ENCODE measurements at regions not wholly inside any gene's neighbourhood (a gene's known extent, or its start where the extent isn't known, plus 50 kb on each side); places are given as distances from the start of the nearest gene placed in this dataset.

DNA sequence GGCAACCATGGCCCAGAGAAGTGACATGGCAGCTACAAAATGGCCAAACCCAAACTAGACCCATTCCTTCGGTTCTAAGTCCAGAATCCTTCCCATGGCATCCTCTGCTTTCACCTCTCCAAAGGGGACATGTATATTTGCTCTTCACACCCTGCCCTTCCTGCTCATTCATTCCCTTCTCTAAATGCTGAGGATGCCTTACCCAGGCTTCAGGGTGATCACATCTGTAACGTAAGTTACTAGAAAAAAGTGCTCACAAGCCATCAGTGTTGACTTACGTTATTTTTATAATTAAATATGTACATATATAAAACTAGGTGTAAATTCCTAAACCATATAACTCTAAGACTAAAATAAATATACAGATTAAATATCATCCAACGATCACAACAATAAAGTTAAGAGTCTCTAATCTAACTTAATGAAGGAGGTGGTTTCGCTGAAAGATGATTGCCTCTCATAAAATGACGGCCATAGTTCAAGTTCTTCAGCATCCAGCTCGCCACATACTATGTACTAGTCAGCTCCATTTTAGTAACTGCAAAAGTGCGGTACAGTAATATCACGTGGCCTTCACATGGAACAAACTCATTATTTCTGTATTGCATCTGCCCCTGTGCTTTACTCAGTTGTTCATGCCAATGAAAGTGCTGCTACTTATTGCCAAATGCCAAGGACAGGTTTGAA is 74.6 kb downstream of the TENT5C start:
- H3K27ac Mint-ChIP-seq, result no peak overlapping the region
- ATAC-seq (no peak), DNase-seq (ENCODE audit: low spot score) (no peak)
- Histone ChIP-seq H3K36me3 (ENCODE audit: insufficient read depth) (no peaks in the 10 kb centered on the region), H2AFZ (no peak overlapping the region), H3K4me2 (no peak overlapping the region), H3K27ac (ENCODE audit: low read depth) (no peak overlapping the region), H3K4me1 (ENCODE audit: insufficient read depth) (no peaks in the 10 kb centered on the region), H4K20me1 (replicated peaks; ENCODE audit: insufficient read depth) (no peaks in the 10 kb centered on the region), H3F3A (replicated peaks; ENCODE audit: low read depth) (no peaks in the 10 kb centered on the region), H3K4me3 (no peak overlapping the region), H3K9me2 (ENCODE audit: insufficient read depth) (no peaks in the 10 kb centered on the region), H3K27me3 (ENCODE audit: insufficient read depth) (no peaks in the 10 kb centered on the region), H3K79me2 (replicated peaks; ENCODE audit: insufficient read depth) (no peaks in the 10 kb centered on the region)
- TF ChIP-seq EZH2 (IDR thresholded peaks at IDR 0.05; ENCODE audit: low read depth, unreplicated experiment) (no peak), ZNF331 (CRISPR knock-in tag; IDR thresholded peaks at IDR 0.05; ENCODE audit: low read depth) (no peak), JUNB (IDR thresholded peaks at IDR 0.05; ENCODE audit: unreplicated experiment) (no peak), REST (IDR thresholded peaks at IDR 0.05; ENCODE audit: unreplicated experiment) (no peak), EZH2phosphoT487 (IDR thresholded peaks at IDR 0.05; ENCODE audit: unreplicated experiment) (no peak), POLR2AphosphoS5 (IDR thresholded peaks at IDR 0.05; ENCODE audit: low read depth) (no peak), CREB1 (CRISPR knock-in tag; IDR thresholded peaks at IDR 0.05; ENCODE audit: low read depth) (no peak), ETS1 (IDR thresholded peaks at IDR 0.05) (no peak), STAT1 (IDR thresholded peaks at IDR 0.05; ENCODE audit: unreplicated experiment) (no peak)
- TF ChIP-seq, protein P1, sequence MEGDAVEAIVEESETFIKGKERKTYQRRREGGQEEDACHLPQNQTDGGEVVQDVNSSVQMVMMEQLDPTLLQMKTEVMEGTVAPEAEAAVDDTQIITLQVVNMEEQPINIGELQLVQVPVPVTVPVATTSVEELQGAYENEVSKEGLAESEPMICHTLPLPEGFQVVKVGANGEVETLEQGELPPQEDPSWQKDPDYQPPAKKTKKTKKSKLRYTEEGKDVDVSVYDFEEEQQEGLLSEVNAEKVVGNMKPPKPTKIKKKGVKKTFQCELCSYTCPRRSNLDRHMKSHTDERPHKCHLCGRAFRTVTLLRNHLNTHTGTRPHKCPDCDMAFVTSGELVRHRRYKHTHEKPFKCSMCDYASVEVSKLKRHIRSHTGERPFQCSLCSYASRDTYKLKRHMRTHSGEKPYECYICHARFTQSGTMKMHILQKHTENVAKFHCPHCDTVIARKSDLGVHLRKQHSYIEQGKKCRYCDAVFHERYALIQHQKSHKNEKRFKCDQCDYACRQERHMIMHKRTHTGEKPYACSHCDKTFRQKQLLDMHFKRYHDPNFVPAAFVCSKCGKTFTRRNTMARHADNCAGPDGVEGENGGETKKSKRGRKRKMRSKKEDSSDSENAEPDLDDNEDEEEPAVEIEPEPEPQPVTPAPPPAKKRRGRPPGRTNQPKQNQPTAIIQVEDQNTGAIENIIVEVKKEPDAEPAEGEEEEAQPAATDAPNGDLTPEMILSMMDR (conservative IDR thresholded peaks at IDR 0.05; ENCODE audit: low read depth in 2 of 2), result no peak
- no peaks in the 10 kb centered on the region for H3K27me3 Mint-ChIP-seq (ENCODE audit: insufficient read depth, low read depth, poor library complexity)
- H3K4me1 Mint-ChIP-seq, result peaks cover 8% of the 10 kb centered on the region; the same call in 2 of the 3 replicates
- H3K4me3 Mint-ChIP-seq, result no peak overlapping the region
- H3K9me3 Mint-ChIP-seq, result no peaks in the 10 kb centered on the region
- H3K36me3 Mint-ChIP-seq (ENCODE audit: low read depth), result no peaks in the 10 kb centered on the region

All from GM23338 (cell line).